Fibroblast of villous mesenchyme (primary cell): ENCODE measurements at regions not wholly inside any gene's neighbourhood (a gene's known extent, or its start where the extent isn't known, plus 50 kb on each side); places are given as distances from the start of the nearest gene placed in this dataset.

Experiments used
- DNase-seq: peaks from one replicate; pipeline ENCODE4 v3.0.0-alpha.2; 2010; ENCODE audit warnings: low read depth
- H3K4me3 ChIP-seq: 2 replicates; pipeline ENCODE4 v1.5.1; 2011; ENCODE audit warnings: low read depth, mild to moderate bottlenecking, low read length
- TF ChIP-seq, protein P1 (sequence below): IDR thresholded peaks from 2 replicates; pipeline ENCODE4 v1.5.1; 2012; ENCODE audit warnings: low read depth, mild to moderate bottlenecking, low read length; ENCODE audit not compliant: insufficient read depth

DNA sequence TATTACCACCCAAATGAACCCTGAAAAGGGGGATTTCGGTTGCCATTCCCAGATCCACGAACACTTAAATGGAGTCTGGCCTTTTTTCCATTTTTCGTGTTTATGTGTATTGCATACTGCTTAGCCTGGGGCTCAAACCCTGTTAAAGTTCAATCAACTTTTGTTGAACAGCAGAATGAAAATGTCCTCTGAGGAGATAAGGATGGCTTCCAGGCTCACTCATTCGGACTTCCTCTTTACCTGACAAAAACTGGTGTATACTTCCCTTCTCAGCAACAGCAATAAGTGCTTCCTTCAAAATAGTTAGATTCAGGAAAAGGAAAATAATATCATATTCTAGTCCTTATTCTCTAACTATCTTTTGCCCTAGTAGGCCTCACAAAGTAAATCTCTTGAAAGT is 61.1 kb upstream of the ARID5B start:
- TF ChIP-seq, protein P1, sequence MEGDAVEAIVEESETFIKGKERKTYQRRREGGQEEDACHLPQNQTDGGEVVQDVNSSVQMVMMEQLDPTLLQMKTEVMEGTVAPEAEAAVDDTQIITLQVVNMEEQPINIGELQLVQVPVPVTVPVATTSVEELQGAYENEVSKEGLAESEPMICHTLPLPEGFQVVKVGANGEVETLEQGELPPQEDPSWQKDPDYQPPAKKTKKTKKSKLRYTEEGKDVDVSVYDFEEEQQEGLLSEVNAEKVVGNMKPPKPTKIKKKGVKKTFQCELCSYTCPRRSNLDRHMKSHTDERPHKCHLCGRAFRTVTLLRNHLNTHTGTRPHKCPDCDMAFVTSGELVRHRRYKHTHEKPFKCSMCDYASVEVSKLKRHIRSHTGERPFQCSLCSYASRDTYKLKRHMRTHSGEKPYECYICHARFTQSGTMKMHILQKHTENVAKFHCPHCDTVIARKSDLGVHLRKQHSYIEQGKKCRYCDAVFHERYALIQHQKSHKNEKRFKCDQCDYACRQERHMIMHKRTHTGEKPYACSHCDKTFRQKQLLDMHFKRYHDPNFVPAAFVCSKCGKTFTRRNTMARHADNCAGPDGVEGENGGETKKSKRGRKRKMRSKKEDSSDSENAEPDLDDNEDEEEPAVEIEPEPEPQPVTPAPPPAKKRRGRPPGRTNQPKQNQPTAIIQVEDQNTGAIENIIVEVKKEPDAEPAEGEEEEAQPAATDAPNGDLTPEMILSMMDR, result no peak
- no peak for DNase-seq
- no peak overlapping the region for H3K4me3 ChIP-seq

GRCh38 chr10:61841338-61841875 is 60.1 kb upstream of the ARID5B start:
- H3K4me3 ChIP-seq, result no peak overlapping the region
- no peak for DNase-seq
- TF ChIP-seq, protein P1, result no peak

GRCh38 chr10:61842755-61843497 is 58.6 kb upstream of the ARID5B start:
- TF ChIP-seq, protein P1, result no peak
- DNase-seq, result peak; percentile 31
- no peak overlapping the region for H3K4me3 ChIP-seq

DNA sequence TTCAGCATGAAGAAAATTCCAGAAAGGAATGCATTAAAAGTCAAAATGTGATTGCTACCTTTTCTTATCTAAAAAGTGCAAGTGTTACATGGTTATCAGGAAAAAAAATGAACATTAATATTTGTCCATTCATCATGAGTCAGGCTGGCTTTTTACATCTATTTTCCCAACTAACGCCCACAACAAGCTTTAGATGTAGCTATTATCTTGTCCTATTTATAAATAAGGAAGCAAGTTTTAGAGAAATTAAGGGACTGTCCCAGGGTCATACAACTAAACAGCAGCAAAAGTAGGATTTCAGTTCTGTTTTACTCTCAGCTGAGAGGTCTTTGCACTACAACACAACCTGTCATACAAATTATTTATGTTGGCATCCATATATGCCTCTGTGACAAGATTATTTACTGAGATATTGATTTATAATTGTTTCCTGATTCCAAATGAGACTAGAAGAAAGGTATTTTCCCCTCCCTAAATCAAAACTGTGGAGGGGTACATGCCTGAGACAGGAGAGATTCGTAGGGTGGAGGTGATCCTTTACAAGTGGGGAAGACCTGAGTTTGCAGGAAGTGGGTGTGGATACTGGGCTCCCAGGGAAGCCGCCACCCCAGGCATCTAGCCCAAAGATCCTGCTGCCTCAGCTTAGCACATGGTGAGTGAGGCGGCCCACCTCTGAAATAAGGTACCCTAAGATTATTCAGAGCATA is 57.2 kb upstream of the ARID5B start:
- TF ChIP-seq, protein P1, result no peak
- no peak overlapping the region for H3K4me3 ChIP-seq
- no peak for DNase-seq

DNA sequence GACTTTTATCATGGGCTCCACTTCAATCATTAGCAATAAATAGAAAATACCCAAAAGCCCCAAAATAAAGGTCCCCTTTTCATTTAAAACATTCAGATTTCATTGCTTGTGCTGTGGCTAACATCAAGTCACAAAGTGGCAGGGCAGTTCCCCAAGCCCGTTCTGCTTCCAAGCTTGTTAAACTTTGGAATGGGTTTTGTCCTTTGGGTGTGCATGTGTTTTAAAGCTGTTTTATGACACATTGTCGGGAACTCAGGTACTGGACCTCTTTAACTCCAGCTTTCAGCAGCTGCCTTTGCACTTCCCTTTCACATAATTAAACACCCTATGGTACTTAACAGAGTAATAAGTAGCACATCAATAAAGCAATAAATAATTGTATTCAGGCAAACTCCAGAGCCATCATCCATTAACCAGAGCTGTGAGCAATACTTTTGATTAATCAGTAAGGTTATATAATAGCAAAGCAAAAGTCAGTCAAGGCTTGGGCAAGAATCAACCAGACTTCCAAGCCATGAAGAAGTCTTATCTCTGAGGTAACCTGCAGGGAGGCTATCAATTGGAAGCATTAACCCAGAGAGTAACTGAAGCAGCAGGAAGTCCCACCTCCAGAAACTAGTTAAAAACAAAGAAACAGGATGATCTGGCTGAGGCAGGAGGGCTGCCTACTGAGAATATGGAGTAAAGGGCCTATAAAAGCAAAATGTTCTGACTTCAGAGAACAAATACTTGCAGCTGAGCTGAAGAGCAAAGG is 56.1 kb upstream of the ARID5B start:
- no peak for DNase-seq
- TF ChIP-seq, protein P1, result no peak
- H3K4me3 ChIP-seq, result no peak overlapping the region

GRCh38 chr10:61845950-61846268 is 55.6 kb upstream of the ARID5B start:
- TF ChIP-seq, protein P1, result no peak
- no peak for DNase-seq
- no peak overlapping the region for H3K4me3 ChIP-seq
